ENCODE measurements at regions not wholly inside any gene's neighbourhood (a gene's known extent, or its start where the extent isn't known, plus 50 kb on each side); places are given as distances from the start of the nearest gene placed in this dataset.

DNA sequence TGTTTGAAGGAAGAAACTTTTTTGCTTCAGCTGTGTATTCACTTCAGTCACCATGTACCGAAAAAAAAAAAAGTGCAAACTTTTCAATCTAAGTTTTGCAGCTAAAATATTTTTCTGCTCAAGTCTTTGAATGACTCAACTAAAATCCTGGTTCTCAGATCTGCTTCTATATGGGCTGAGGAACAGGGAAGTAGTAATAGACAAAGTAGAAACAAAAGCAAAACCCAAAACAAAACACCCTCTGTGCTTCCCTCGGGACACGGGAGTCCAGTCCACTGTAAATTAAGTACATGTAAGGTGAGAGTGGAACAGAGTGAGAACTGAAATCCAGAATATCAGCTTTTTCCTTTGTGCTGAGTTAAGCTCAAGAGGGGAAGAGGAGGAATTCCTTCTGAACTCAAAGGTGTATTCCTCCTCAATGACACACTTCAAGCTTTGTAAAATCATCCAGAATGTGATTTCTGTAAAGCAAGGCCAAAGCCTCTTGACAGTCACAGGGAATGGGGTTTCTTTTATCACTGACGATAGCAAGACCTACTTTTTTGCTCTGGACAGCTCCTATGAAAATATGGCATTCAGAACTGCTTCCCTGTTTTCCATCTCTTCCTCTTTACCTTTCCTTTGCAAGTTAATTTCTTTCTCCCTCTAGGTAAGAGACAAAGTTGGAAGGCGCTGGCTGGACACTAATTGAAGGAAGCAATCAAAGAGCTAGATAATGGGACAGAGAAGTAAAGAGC, 433.5 kb upstream of the MMADHC start:
- no peak overlapping the region for H3K4me2 ChIP-seq (ENCODE audit: low read length)
- ChIA-PET CTCF (no interaction called here), RAD21 (ENCODE audit: low non-redundant PET in 1 of 2, low total read pairs in 2 of 2, uncharacterized antibody in 2 of 2, unreplicated experiment in 2 of 2) (no interaction called here), POLR2A (no interaction called here)
- no peaks in the 10 kb centered on the region for H3K9me3 ChIP-seq (ENCODE audit: control insufficient read depth in 1 of 2, insufficient read depth in 1 of 2, low read depth in 1 of 2, low read length in 2 of 2)
- no peak overlapping the region for H3K4me3 ChIP-seq (replicated peaks in 1 of 2; ENCODE audit: low read depth in 1 of 2, low read length in 2 of 2)
- H4K20me1 ChIP-seq (ENCODE audit: insufficient read depth): no peaks in the 10 kb centered on the region
- H2AFZ ChIP-seq (ENCODE audit: low read depth, low read length, poor library complexity, severe bottlenecking): no peak overlapping the region
- ATAC-seq: no peak
- intact Hi-C loops (cut with micrococcal nuclease): no loop called here
- no peaks in the 10 kb centered on the region for H3K36me3 ChIP-seq (ENCODE audit: control insufficient read depth in 1 of 2, insufficient read depth in 2 of 2, low read length in 2 of 2)
- TF ChIP-seq EGR1 (IDR thresholded peaks at IDR 0.05; ENCODE audit: low read depth): no peak
- no peak for TF ChIP-seq SIN3A (IDR thresholded peaks at IDR 0.05; ENCODE audit: low read depth)
- TF ChIP-seq REST (IDR thresholded peaks at IDR 0.05; ENCODE audit: low read depth): no peak
- TF ChIP-seq RAD21 (IDR thresholded peaks at IDR 0.05; ENCODE audit: low read depth): no peak
- TF ChIP-seq ZBTB33 (IDR thresholded peaks at IDR 0.05; ENCODE audit: extremely low read depth, insufficient replicate concordance, low read length): no peak
- no peak for TF ChIP-seq EZH2phosphoT487 (IDR thresholded peaks at IDR 0.05; ENCODE audit: borderline replicate concordance)
- TF ChIP-seq CBX3 (IDR thresholded peaks at IDR 0.05; ENCODE audit: low read depth): no peak
- TF ChIP-seq FOSL1 (IDR thresholded peaks at IDR 0.05; ENCODE audit: low read depth): no peak
- TF ChIP-seq SRF (IDR thresholded peaks at IDR 0.05; ENCODE audit: low read depth): no peak
- no peak for TF ChIP-seq ZNF274 (IDR thresholded peaks at IDR 0.05; ENCODE audit: low read depth, low read length)
- TF ChIP-seq, protein P1, sequence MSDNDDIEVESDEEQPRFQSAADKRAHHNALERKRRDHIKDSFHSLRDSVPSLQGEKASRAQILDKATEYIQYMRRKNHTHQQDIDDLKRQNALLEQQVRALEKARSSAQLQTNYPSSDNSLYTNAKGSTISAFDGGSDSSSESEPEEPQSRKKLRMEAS (IDR thresholded peaks at IDR 0.05): no peak
- TF ChIP-seq TCF7L2 (IDR thresholded peaks at IDR 0.05; ENCODE audit: borderline replicate concordance, extremely low read depth, insufficient read depth, insufficient read length): no peak
- H3K9ac ChIP-seq (ENCODE audit: low read length): no peak overlapping the region
- no TSS peak for BruUV-seq (replicated peaks)
- no peaks in the 10 kb centered on the region for H3K4me1 ChIP-seq (ENCODE audit: control insufficient read depth in 1 of 2, insufficient read depth in 2 of 2, low read length in 2 of 2)
- no peak for DNase-seq (ENCODE audit: low read depth, low spot score)
- no peak overlapping the region for H3K27ac ChIP-seq (ENCODE audit: low read depth, low read length)
- H3K9me2 ChIP-seq (ENCODE audit: insufficient read depth): no peaks in the 10 kb centered on the region
- H3K27me3 ChIP-seq (ENCODE audit: insufficient read depth, low read length): no peaks in the 10 kb centered on the region
- no peaks in the 10 kb centered on the region for H3K79me2 ChIP-seq (ENCODE audit: insufficient read depth, low read length)
